ENCODE measurements at regions not wholly inside any gene's neighbourhood (a gene's known extent, or its start where the extent isn't known, plus 50 kb on each side); places are given as distances from the start of the nearest gene placed in this dataset.

DNA sequence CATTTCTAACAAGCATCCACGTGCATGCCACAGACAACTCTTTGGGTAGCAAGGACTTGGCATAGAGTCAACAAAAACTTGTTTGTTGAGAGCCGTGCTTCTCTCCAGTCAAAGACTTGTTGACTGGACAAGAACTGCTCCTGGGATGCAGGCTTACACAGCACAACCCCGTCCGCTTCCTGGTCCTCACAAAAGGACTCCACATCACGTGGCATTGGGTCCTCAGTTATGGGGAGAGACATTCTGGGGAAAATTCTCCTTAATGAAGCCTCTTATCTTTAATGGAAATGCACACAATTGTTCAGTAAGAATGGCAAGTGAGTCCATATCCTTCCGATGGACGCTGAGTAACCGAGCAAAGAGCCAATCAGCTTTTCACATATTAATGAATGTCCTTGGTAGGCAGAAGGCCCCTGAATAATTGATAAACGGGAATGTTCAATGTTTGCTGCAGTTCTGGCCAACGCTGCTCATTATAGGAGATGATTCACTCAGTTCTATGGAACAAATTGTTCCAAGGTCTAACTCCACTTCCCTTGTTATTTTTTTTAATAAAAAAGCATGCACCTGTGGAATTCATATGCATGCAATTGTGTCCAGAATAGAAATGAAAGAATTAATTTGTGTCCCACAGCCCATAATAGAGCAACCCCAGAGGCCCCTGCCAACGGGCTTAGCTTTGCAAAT, 97.0 kb upstream of the ZNF366 start (continued):
- no peak for TF ChIP-seq ASH2L (IDR thresholded peaks at IDR 0.05; ENCODE audit: low read length)
- TF ChIP-seq CEBPB (IDR thresholded peaks at IDR 0.05; ENCODE audit: low read depth, low read length): no peak
- TF ChIP-seq, protein P1, sequence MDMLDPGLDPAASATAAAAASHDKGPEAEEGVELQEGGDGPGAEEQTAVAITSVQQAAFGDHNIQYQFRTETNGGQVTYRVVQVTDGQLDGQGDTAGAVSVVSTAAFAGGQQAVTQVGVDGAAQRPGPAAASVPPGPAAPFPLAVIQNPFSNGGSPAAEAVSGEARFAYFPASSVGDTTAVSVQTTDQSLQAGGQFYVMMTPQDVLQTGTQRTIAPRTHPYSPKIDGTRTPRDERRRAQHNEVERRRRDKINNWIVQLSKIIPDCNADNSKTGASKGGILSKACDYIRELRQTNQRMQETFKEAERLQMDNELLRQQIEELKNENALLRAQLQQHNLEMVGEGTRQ (IDR thresholded peaks at IDR 0.05; ENCODE audit: low read length): no peak
- TF ChIP-seq EP300 (IDR thresholded peaks at IDR 0.05; ENCODE audit: borderline replicate concordance in 1 of 2, low read depth in 2 of 2, low read length in 2 of 2): no peak
- no peak for TF ChIP-seq RAD21 (IDR thresholded peaks at IDR 0.05 in 1 of 2, conservative IDR thresholded peaks at IDR 0.05 in 1 of 2; ENCODE audit: low read depth in 2 of 2, low read length in 2 of 2)
- no peak for TF ChIP-seq CHD2 (IDR thresholded peaks at IDR 0.05; ENCODE audit: low read length)
- no peak for TF ChIP-seq CBX5 (IDR thresholded peaks at IDR 0.05; ENCODE audit: low read depth, low read length)
- no peak for TF ChIP-seq HDAC6 (IDR thresholded peaks at IDR 0.05; ENCODE audit: low read depth, low read length)
- no peak for TF ChIP-seq GABPA (IDR thresholded peaks at IDR 0.05; ENCODE audit: borderline replicate concordance, insufficient read depth, low read length)

All from H1 (cell line).